CD4-positive, alpha-beta T cell (primary cell): ENCODE measurements at regions not wholly inside any gene's neighbourhood (a gene's known extent, or its start where the extent isn't known, plus 50 kb on each side); places are given as distances from the start of the nearest gene placed in this dataset.

Experiments
- ATAC-seq: fragments of 200-7000 bp; cut with Tn5 transposase; one replicate; pipeline ENCODE4 v1.10.0; 2022; ENCODE audit warnings: mild to moderate bottlenecking; ENCODE audit not compliant: poor library complexity
- CTCF ChIA-PET: fragments of 350-600 bp; sonication (Branson Sonifier 250); formaldehyde crosslinking; loops from one replicate; lab custom pipeline; 2021; ENCODE audit warnings: antibody characterized with exemption, inconsistent platforms; lab: Charles Lee
- POLR2A ChIA-PET: fragments of 350-600 bp; sonication (Branson Sonifier 250); formaldehyde crosslinking; loops from one replicate; lab custom pipeline; 2021; ENCODE audit warnings: antibody characterized with exemption, inconsistent platforms; lab: Charles Lee
- DNase-seq, 14 experiments: peaks; one replicate each; pipeline ENCODE4 v3.0.0-alpha.2; 2013 to 2020; ENCODE audit warnings: mixed read lengths in 2 of 14
- H3K27ac ChIP-seq, 2 donors: one replicate each; pipeline versions ENCODE4 v1.5.1 to v1.7.0; 2013; ENCODE audit warnings: low read length in 2 of 2, low read depth in 1 of 2, mild to moderate bottlenecking in 1 of 2
- H3K27me3 ChIP-seq, 2 experiments: 1 replicate in 1 of 2; 2 replicates in 1 of 2; pipeline versions ENCODE4 v1.6.1 to v1.7.0; 2013; ENCODE audit warnings: low read length in 2 of 2, control low read depth in 1 of 2, mild to moderate bottlenecking in 1 of 2, moderate library complexity in 1 of 2; ENCODE audit not compliant: insufficient read depth in 2 of 2, control insufficient read depth in 1 of 2
- H3K36me3 ChIP-seq: one replicate; pipeline ENCODE4 v1.6.1; 2013; ENCODE audit warnings: low read length, control low read depth; ENCODE audit not compliant: insufficient read depth
- H3K4me1 ChIP-seq: one replicate; pipeline ENCODE4 v1.6.1; 2013; ENCODE audit warnings: low read length, control low read depth; ENCODE audit not compliant: insufficient read depth
- H3K4me3 ChIP-seq: one replicate; pipeline ENCODE4 v1.5.1; 2013; ENCODE audit warnings: mild to moderate bottlenecking, low read length, moderate library complexity
- H3K9me3 ChIP-seq, 2 experiments: 1 replicate in 1 of 2; 2 replicates in 1 of 2; pipeline versions ENCODE4 v1.6.1 to v1.7.0; 2013; ENCODE audit warnings: low read length in 2 of 2, mild to moderate bottlenecking in 2 of 2, control low read depth in 1 of 2, moderate library complexity in 1 of 2; ENCODE audit not compliant: control insufficient read depth in 1 of 2, insufficient read depth in 1 of 2
- H3K27ac Mint-ChIP-seq: one replicate; pipeline ENCODE4 v1.8.0; 2020; ENCODE audit warnings: mixed read lengths
- H3K27me3 Mint-ChIP-seq: one replicate; pipeline ENCODE4 v1.8.0; 2021; ENCODE audit warnings: mixed read lengths
- H3K36me3 Mint-ChIP-seq: one replicate; pipeline ENCODE4 v1.8.0; 2021; ENCODE audit warnings: low read depth, mixed read lengths
- H3K4me1 Mint-ChIP-seq: one replicate; pipeline ENCODE4 v1.8.0; 2021; ENCODE audit warnings: low read depth, mixed read lengths
- H3K4me3 Mint-ChIP-seq: one replicate; pipeline ENCODE4 v1.8.0; 2020; ENCODE audit warnings: mild to moderate bottlenecking, mixed read lengths
- H3K9me3 Mint-ChIP-seq: one replicate; pipeline ENCODE4 v1.8.0; 2020; ENCODE audit warnings: mixed read lengths
- CTCF ChIP-seq: fragments of 200-600 bp; IDR thresholded peaks from one replicate; pipeline ENCODE4 v1.8.0; 2022; ENCODE audit warnings: antibody characterized with exemption, mild to moderate bottlenecking
- intact Hi-C, 2 experiments: fragments of 100-400 bp; cut with DNase I in 1 of 2; cut with micrococcal nuclease in 1 of 2; formaldehyde crosslinking; loops; one replicate each; pipeline versions ENCODE4 v1.15.1 to v1.9.0; 2023 to 2025; cut with DNase I, micrococcal nuclease

GRCh38 chr5:165143741-165144140 is 1638.3 kb downstream of the MAT2B start:
- no peaks in the 10 kb centered on the region for H3K36me3 ChIP-seq
- H3K27ac ChIP-seq = no peak overlapping the region
- no peak overlapping the region for H3K4me3 ChIP-seq
- intact Hi-C loops = no loop called here
- POLR2A ChIA-PET = no interaction called here
- peaks cover 4% of the 10 kb centered on the region for H3K9me3 Mint-ChIP-seq
- H3K4me3 Mint-ChIP-seq = no peak overlapping the region
- no peaks in the 10 kb centered on the region for H3K36me3 Mint-ChIP-seq
- TF ChIP-seq CTCF = no peak
- CTCF ChIA-PET = no interaction called here
- ATAC-seq (no peak), DNase-seq (no peak)
- no peaks in the 10 kb centered on the region for H3K4me1 ChIP-seq
- no peak overlapping the region for H3K27ac Mint-ChIP-seq
- H3K9me3 ChIP-seq = no peaks in the 10 kb centered on the region
- no peaks in the 10 kb centered on the region for H3K27me3 Mint-ChIP-seq
- H3K27me3 ChIP-seq = no peaks in the 10 kb centered on the region
- H3K4me1 Mint-ChIP-seq = no peaks in the 10 kb centered on the region

- Mint-ChIP-seq H3K36me3 (no peaks in the 10 kb centered on the region), H3K27me3 (no peaks in the 10 kb centered on the region), H3K9me3 (peaks cover 7% of the 10 kb centered on the region), H3K27ac (no peak overlapping the region), H3K4me3 (no peak overlapping the region), H3K4me1 (no peaks in the 10 kb centered on the region)
- Histone ChIP-seq H3K4me3 (no peak overlapping the region), H3K27me3 (no peaks in the 10 kb centered on the region), H3K4me1 (no peaks in the 10 kb centered on the region), H3K9me3 (no peaks in the 10 kb centered on the region), H3K27ac (no peak overlapping the region), H3K36me3 (no peaks in the 10 kb centered on the region)
- intact Hi-C loops = no loop called here
- CTCF ChIA-PET = no interaction called here
- DNase-seq (no peak), ATAC-seq (no peak)
- POLR2A ChIA-PET = no interaction called here
- no peak for TF ChIP-seq CTCF
Measured at GRCh38 chr5:165149431-165149830, 1644.0 kb downstream of the MAT2B start.

- Mint-ChIP-seq H3K27ac (no peak overlapping the region), H3K4me1 (no peaks in the 10 kb centered on the region), H3K36me3 (no peaks in the 10 kb centered on the region), H3K9me3 (peaks cover 10% of the 10 kb centered on the region), H3K4me3 (no peak overlapping the region), H3K27me3 (no peaks in the 10 kb centered on the region)
- Histone ChIP-seq H3K36me3 (no peaks in the 10 kb centered on the region), H3K4me1 (no peaks in the 10 kb centered on the region), H3K27ac (no peak overlapping the region), H3K27me3 (no peaks in the 10 kb centered on the region), H3K4me3 (no peak overlapping the region), H3K9me3 (peaks cover 0 to 5% of the 10 kb centered on the region in 2 experiments)
- DNase-seq = no peak
- ChIA-PET POLR2A (no interaction called here), CTCF (no interaction called here)
- no peak for ATAC-seq
- intact Hi-C loops = no loop called here
- no peak for TF ChIP-seq CTCF
Measured at GRCh38 chr5:165152058-165152457, 1646.6 kb downstream of the MAT2B start.
